Transverse colon (tissue), 4 donors: ENCODE measurements at regions not wholly inside any gene's neighbourhood (a gene's known extent, or its start where the extent isn't known, plus 50 kb on each side); places are given as distances from the start of the nearest gene placed in this dataset.

ENCODE experiments used
- DNase-seq: peaks from one replicate; pipeline ENCODE4 v3.0.0-alpha.2; 2019
- H3K27ac ChIP-seq, 4 donors: fragments of 200-600 bp; sonication (generic); 2 replicates each; pipeline ENCODE4 v1.5.1; 2016 to 2018; ENCODE audit warnings: inconsistent platforms in 4 of 4
- H3K27me3 ChIP-seq: fragments of 200-600 bp; sonication (generic); 2 replicates; pipeline ENCODE4 v1.5.1; 2017; ENCODE audit warnings: inconsistent platforms
- H3K36me3 ChIP-seq, 4 donors: fragments of 200-600 bp; sonication (generic); 2 replicates each; pipeline ENCODE4 v1.5.1; 2017 to 2019; ENCODE audit warnings: inconsistent platforms in 4 of 4
- H3K4me1 ChIP-seq, 4 donors: fragments of 200-600 bp; sonication (generic); 2 replicates each; pipeline ENCODE4 v1.5.1; 2017 to 2020; ENCODE audit warnings: inconsistent platforms in 4 of 4
- H3K4me3 ChIP-seq, 4 donors: fragments of 200-600 bp; sonication (generic); 1 replicate in 1 of 4; 2 replicates in 3 of 4; pipeline versions ENCODE4 v1.5.1 to v1.6.1; 2017 to 2019; ENCODE audit warnings: inconsistent platforms in 4 of 4
- H3K9me3 ChIP-seq, 2 donors: fragments of 200-600 bp; sonication (generic); 2 replicates each; pipeline ENCODE4 v1.5.1; 2017 to 2019; ENCODE audit warnings: inconsistent platforms in 2 of 2
- CTCF ChIP-seq, 5 experiments: fragments of 200-600 bp in 3 of 5; fragments of 450-650 bp in 2 of 5; sonication (generic) in 3 of 5; IDR thresholded peaks; 1 replicate in 2 of 5; 2 replicates in 3 of 5; pipeline ENCODE4 v1.5.1; 2016 to 2017; ENCODE audit warnings: antibody characterized with exemption in 5 of 5, inconsistent platforms in 3 of 5, mild to moderate bottlenecking in 2 of 5, moderate library complexity in 1 of 5
- EP300 ChIP-seq: sonication (generic); formaldehyde crosslinking; IDR thresholded peaks from one replicate; pipeline ENCODE4 v1.6.1; 2017; ENCODE audit warnings: antibody characterized with exemption, low read depth
- POLR2A ChIP-seq: fragments of 450-650 bp; IDR thresholded peaks from one replicate; pipeline ENCODE4 v1.6.1; 2016; ENCODE audit warnings: antibody characterized with exemption, mild to moderate bottlenecking, moderate library complexity
- POLR2AphosphoS5 ChIP-seq, 3 donors: sonication (generic); formaldehyde crosslinking; IDR thresholded peaks; one replicate each; pipeline ENCODE4 v1.6.1; 2016; ENCODE audit warnings: antibody characterized with exemption in 3 of 3
- WGBS, 2 donors: methylation state at CpG; one replicate each; pipeline ENCODE4 v1.1.5; 2018; ENCODE audit warnings: low coverage in 1 of 2; 5-methylcytosine and 5-hydroxymethylcytosine counted together
- in situ Hi-C, 4 donors: fragments of 200-750 bp; cut with MboI; loops; one replicate each; pipeline versions ENCODE4 v1.15.0 to v1.15.1; 2017; ENCODE audit warnings: low sequenced_read_pairs in 3 of 4, low pct_ligation_motif_present in 1 of 4, low pct_unique_long_range_greater_than_20kb in 1 of 4
- intact Hi-C: fragments of 100-400 bp; cut with DNase I; formaldehyde crosslinking; loops from one replicate; pipeline ENCODE4 v1.15.1; 2023; ENCODE audit warnings: low total_unique reads

GRCh38 chr13:93140912-93141311 lies 85.7 kb upstream of the GPC6 start:
- in situ Hi-C loops (no loop called here), intact Hi-C loops (no loop called here)
- no peaks in the 10 kb centered on the region for H3K27me3 ChIP-seq
- no peaks in the 10 kb centered on the region for H3K9me3 ChIP-seq
- no peak overlapping the region for H3K4me3 ChIP-seq
- WGBS, 2 donors: 87 to 91% methylated on average over 2 of the region's 2 CpGs
- no peak overlapping the region for H3K27ac ChIP-seq
- peaks cover 0 to 6% (median 2%) of the 10 kb centered on the region in 4 donors for H3K4me1 ChIP-seq
- H3K36me3 ChIP-seq: no peaks in the 10 kb centered on the region
- no peak for DNase-seq
- TF ChIP-seq POLR2AphosphoS5 (IDR thresholded peaks at IDR 0.05): no peak
- no peak for TF ChIP-seq CTCF (IDR thresholded peaks at IDR 0.05)
- no peak for TF ChIP-seq EP300
- no peak for TF ChIP-seq POLR2A

- H3K9me3 ChIP-seq: no peaks in the 10 kb centered on the region
- 28 to 41% methylated on average over 3 to 4 of the region's 4 CpGs for WGBS, 2 donors
- H3K27me3 ChIP-seq: no peaks in the 10 kb centered on the region
- DNase-seq: no peak
- no peak overlapping the region for H3K27ac ChIP-seq
- no peaks in the 10 kb centered on the region for H3K36me3 ChIP-seq
- peaks cover 0 to 6% (median 2%) of the 10 kb centered on the region in 4 donors for H3K4me1 ChIP-seq
- in situ Hi-C loops (no loop called here), intact Hi-C loops (no loop called here)
- H3K4me3 ChIP-seq: no peak overlapping the region
- TF ChIP-seq CTCF (IDR thresholded peaks at IDR 0.05): no peak
- no peak for TF ChIP-seq POLR2AphosphoS5 (IDR thresholded peaks at IDR 0.05)
- no peak for TF ChIP-seq POLR2A
- no peak for TF ChIP-seq EP300
Observed at GRCh38 chr13:93144031-93144430, 82.6 kb upstream of the GPC6 start.

GRCh38 chr13:93145199-93145598 lies 81.4 kb upstream of the GPC6 start:
- WGBS, 2 donors: 69 to 78% methylated on average over 2 of the region's 2 CpGs
- TF ChIP-seq POLR2AphosphoS5 (IDR thresholded peaks at IDR 0.05) (no peak), CTCF (IDR thresholded peaks at IDR 0.05) (no peak), EP300 (no peak), POLR2A (no peak)
- Histone ChIP-seq H3K4me1 (peaks cover 0 to 6% (median 2%) of the 10 kb centered on the region in 4 donors), H3K9me3 (no peaks in the 10 kb centered on the region), H3K4me3 (no peak overlapping the region), H3K27ac (no peak overlapping the region), H3K36me3 (no peaks in the 10 kb centered on the region), H3K27me3 (no peaks in the 10 kb centered on the region)
- intact Hi-C loops (no loop called here), in situ Hi-C loops (no loop called here)
- DNase-seq: no peak

- no peak overlapping the region for H3K27ac ChIP-seq
- no peaks in the 10 kb centered on the region for H3K9me3 ChIP-seq
- 53 to 56% methylated on average over 4 of the region's 4 CpGs for WGBS, 2 donors
- H3K27me3 ChIP-seq: no peaks in the 10 kb centered on the region
- intact Hi-C loops (no loop called here), in situ Hi-C loops (no loop called here)
- no peaks in the 10 kb centered on the region for H3K36me3 ChIP-seq
- H3K4me1 ChIP-seq: peaks cover 0 to 6% (median 2%) of the 10 kb centered on the region in 4 donors
- DNase-seq: no peak
- no peak for TF ChIP-seq POLR2AphosphoS5 (IDR thresholded peaks at IDR 0.05)
- no peak for TF ChIP-seq POLR2A
- TF ChIP-seq CTCF (IDR thresholded peaks at IDR 0.05): no peak
- no peak overlapping the region for H3K4me3 ChIP-seq
Observed at GRCh38 chr13:93146584-93147297, 79.9 kb upstream of the GPC6 start.
